ENCODE measurements at regions not wholly inside any gene's neighbourhood (a gene's known extent, or its start where the extent isn't known, plus 50 kb on each side); places are given as distances from the start of the nearest gene placed in this dataset.

- no peak for TF ChIP-seq RAD21 (IDR thresholded peaks at IDR 0.05; ENCODE audit: low read depth)
- no peak for TF ChIP-seq EP300 (IDR thresholded peaks at IDR 0.05; ENCODE audit: borderline replicate concordance)
- no peak for TF ChIP-seq CREB1 (IDR thresholded peaks at IDR 0.05; ENCODE audit: low read depth)
Observed at GRCh38 chr1:78222960-78223358, 177.2 kb downstream of the GIPC2 start.

GRCh38 chr1:78223417-78224215 lies 177.8 kb downstream of the GIPC2 start:
- no peak for TF ChIP-seq NFIC (IDR thresholded peaks at IDR 0.05)
- no peak for TF ChIP-seq TEAD4 (IDR thresholded peaks at IDR 0.05)
- no peak for TF ChIP-seq CEBPB (IDR thresholded peaks at IDR 0.05)
- TF ChIP-seq YY1 (IDR thresholded peaks at IDR 0.05; ENCODE audit: low read depth): no peak
- TF ChIP-seq ZBTB7A (IDR thresholded peaks at IDR 0.05; ENCODE audit: low read depth): no peak
- TF ChIP-seq TAF1 (IDR thresholded peaks at IDR 0.05; ENCODE audit: low read depth): no peak
- TF ChIP-seq FOXM1 (IDR thresholded peaks at IDR 0.05; ENCODE audit: borderline replicate concordance, low read depth): no peak
- no peak for TF ChIP-seq RAD21 (IDR thresholded peaks at IDR 0.05; ENCODE audit: low read depth)
- TF ChIP-seq USF1 (IDR thresholded peaks at IDR 0.05): no peak
- TF ChIP-seq TCF12 (IDR thresholded peaks at IDR 0.05; ENCODE audit: low read depth): no peak
- TF ChIP-seq MAX (IDR thresholded peaks at IDR 0.05): no peak
- TF ChIP-seq CREB1 (IDR thresholded peaks at IDR 0.05; ENCODE audit: low read depth): no peak
- no peak for TF ChIP-seq REST (IDR thresholded peaks at IDR 0.05; ENCODE audit: low read depth)
- no peak for TF ChIP-seq EP300 (IDR thresholded peaks at IDR 0.05; ENCODE audit: borderline replicate concordance)
- TF ChIP-seq EGR1 (IDR thresholded peaks at IDR 0.05): no peak

- TF ChIP-seq EP300 (IDR thresholded peaks at IDR 0.05; ENCODE audit: borderline replicate concordance) (no peak), EGR1 (IDR thresholded peaks at IDR 0.05) (no peak), TCF12 (IDR thresholded peaks at IDR 0.05; ENCODE audit: low read depth) (no peak), TAF1 (IDR thresholded peaks at IDR 0.05; ENCODE audit: low read depth) (no peak)
Observed at GRCh38 chr1:78224246-78224785, 178.6 kb downstream of the GIPC2 start.

GRCh38 chr1:78224861-78225552 lies 179.2 kb downstream of the GIPC2 start:
- no peak for TF ChIP-seq CEBPB (IDR thresholded peaks at IDR 0.05)
- TF ChIP-seq EP300 (IDR thresholded peaks at IDR 0.05; ENCODE audit: borderline replicate concordance): no peak
- no peak for TF ChIP-seq ZBTB7A (IDR thresholded peaks at IDR 0.05; ENCODE audit: low read depth)
- TF ChIP-seq NFIC (IDR thresholded peaks at IDR 0.05): no peak
- no peak for TF ChIP-seq TCF12 (IDR thresholded peaks at IDR 0.05; ENCODE audit: low read depth)
- TF ChIP-seq EGR1 (IDR thresholded peaks at IDR 0.05): no peak
- no peak for TF ChIP-seq RAD21 (IDR thresholded peaks at IDR 0.05; ENCODE audit: low read depth)
- TF ChIP-seq USF1 (IDR thresholded peaks at IDR 0.05): no peak

- TF ChIP-seq EGR1 (IDR thresholded peaks at IDR 0.05): no peak
- TF ChIP-seq YY1 (IDR thresholded peaks at IDR 0.05; ENCODE audit: low read depth): no peak
- TF ChIP-seq TCF12 (IDR thresholded peaks at IDR 0.05; ENCODE audit: low read depth): no peak
- TF ChIP-seq ZBTB7A (IDR thresholded peaks at IDR 0.05; ENCODE audit: low read depth): no peak
- TF ChIP-seq RAD21 (IDR thresholded peaks at IDR 0.05; ENCODE audit: low read depth): no peak
- no peak for TF ChIP-seq EP300 (IDR thresholded peaks at IDR 0.05; ENCODE audit: borderline replicate concordance)
- TF ChIP-seq FOXM1 (IDR thresholded peaks at IDR 0.05; ENCODE audit: borderline replicate concordance, low read depth): no peak
- TF ChIP-seq NFIC (IDR thresholded peaks at IDR 0.05): no peak
- no peak for TF ChIP-seq CREB1 (IDR thresholded peaks at IDR 0.05; ENCODE audit: low read depth)
- no peak for TF ChIP-seq MAX (IDR thresholded peaks at IDR 0.05)
- TF ChIP-seq USF1 (IDR thresholded peaks at IDR 0.05): no peak
- no peak for TF ChIP-seq TAF1 (IDR thresholded peaks at IDR 0.05; ENCODE audit: low read depth)
- TF ChIP-seq REST (IDR thresholded peaks at IDR 0.05; ENCODE audit: low read depth): no peak
- TF ChIP-seq TEAD4 (IDR thresholded peaks at IDR 0.05): no peak
- TF ChIP-seq CEBPB (IDR thresholded peaks at IDR 0.05): no peak
Observed at GRCh38 chr1:78226784-78227183, 181.0 kb downstream of the GIPC2 start.
